ENCODE measurements at regions not wholly inside any gene's neighbourhood (a gene's known extent, or its start where the extent isn't known, plus 50 kb on each side); places are given as distances from the start of the nearest gene placed in this dataset.

GRCh38 chr13:40438999-40439797, 227.2 kb downstream of the FOXO1 start:
- Histone ChIP-seq H3K4me3 (no peak overlapping the region), H3K36me3 (no peaks in the 10 kb centered on the region), H3K4me1 (peaks cover 0 to 36% (median 15%) of the 10 kb centered on the region in 4 donors), H3K27me3 (no peaks in the 10 kb centered on the region), H3K27ac (peak overlapping the region; percentile 19 to 47 (median 36)), H3K9me3 (no peaks in the 10 kb centered on the region)
- TF ChIP-seq CTCF (IDR thresholded peaks at IDR 0.05), result no peak
- no peak for TF ChIP-seq POLR2A (IDR thresholded peaks at IDR 0.05)
- no peak for DNase-seq

- H3K4me1 ChIP-seq, result peaks cover 0 to 36% (median 9%) of the 10 kb centered on the region in 4 donors
- H3K27ac ChIP-seq, result peak overlapping the region in 2 of 4 donors; percentile 47
- TF ChIP-seq CTCF (IDR thresholded peaks at IDR 0.05) (no peak), POLR2A (IDR thresholded peaks at IDR 0.05) (no peak)
Measured at GRCh38 chr13:40439928-40440327, 226.5 kb downstream of the FOXO1 start.

GRCh38 chr13:40440990-40441820, 225.2 kb downstream of the FOXO1 start:
- peak overlapping the region in 2 of 4 donors; percentile 47 to 53 for H3K27ac ChIP-seq

More at GRCh38 chr13:40439928-40440327, 226.5 kb downstream of the FOXO1 start:
- Histone ChIP-seq H3K36me3 (no peaks in the 10 kb centered on the region), H3K9me3 (no peaks in the 10 kb centered on the region), H3K27me3 (no peaks in the 10 kb centered on the region), H3K4me3 (no peak overlapping the region)
- DNase-seq, result no peak

GRCh38 chr13:40442231-40442630, 224.2 kb downstream of the FOXO1 start:
- DNase-seq, result no peak
- Histone ChIP-seq H3K9me3 (no peaks in the 10 kb centered on the region), H3K27ac (no peak overlapping the region), H3K27me3 (no peaks in the 10 kb centered on the region), H3K4me1 (peaks cover 0 to 36% (median 8%) of the 10 kb centered on the region in 4 donors), H3K36me3 (no peaks in the 10 kb centered on the region), H3K4me3 (no peak overlapping the region)
- TF ChIP-seq CTCF (IDR thresholded peaks at IDR 0.05) (no peak), POLR2A (IDR thresholded peaks at IDR 0.05) (no peak)

More at GRCh38 chr13:40440990-40441820, 225.2 kb downstream of the FOXO1 start:
- Histone ChIP-seq H3K27me3 (no peaks in the 10 kb centered on the region), H3K4me3 (no peak overlapping the region), H3K36me3 (no peaks in the 10 kb centered on the region), H3K9me3 (no peaks in the 10 kb centered on the region), H3K4me1 (peaks cover 0 to 36% (median 8%) of the 10 kb centered on the region in 4 donors)
- peak in 2 of 3 donors; percentile 68 to 82 for DNase-seq
- no peak for TF ChIP-seq POLR2A (IDR thresholded peaks at IDR 0.05)
- no peak for TF ChIP-seq CTCF (IDR thresholded peaks at IDR 0.05)

GRCh38 chr13:40442826-40443225, 223.6 kb downstream of the FOXO1 start:
- no peaks in the 10 kb centered on the region for H3K27me3 ChIP-seq
- H3K27ac ChIP-seq, result no peak overlapping the region
- H3K9me3 ChIP-seq, result no peaks in the 10 kb centered on the region
- H3K4me3 ChIP-seq, result no peak overlapping the region
- no peaks in the 10 kb centered on the region for H3K36me3 ChIP-seq
- TF ChIP-seq POLR2A (IDR thresholded peaks at IDR 0.05), result no peak
- no peak for TF ChIP-seq CTCF (IDR thresholded peaks at IDR 0.05)
- no peak for DNase-seq
- peaks cover 0 to 36% (median 8%) of the 10 kb centered on the region in 4 donors for H3K4me1 ChIP-seq

All from Peyer's patch (tissue), 4 donors.